Astrocyte (in vitro differentiated cells and primary cell): ENCODE measurements at regions not wholly inside any gene's neighbourhood (a gene's known extent, or its start where the extent isn't known, plus 50 kb on each side); places are given as distances from the start of the nearest gene placed in this dataset.

Experiments used
- DNase-seq: peaks from one replicate; pipeline ENCODE4 v3.0.0-alpha.2; 2010; ENCODE audit warnings: low read depth
- FAIRE-seq: peaks from 2 replicates; lab custom pipeline; 2011; peaks lifted over from hg19 to GRCh38; lab: Jason Lieb, UNC
- H2AFZ ChIP-seq: 2 replicates; pipeline ENCODE4 v1.6.0; 2012; ENCODE audit warnings: low read depth, low read length, inconsistent platforms
- H3K27ac ChIP-seq: 2 replicates; pipeline ENCODE4 v1.5.1; 2011; ENCODE audit warnings: low read depth, low read length, inconsistent platforms
- H3K27me3 ChIP-seq: 2 replicates; pipeline ENCODE4 v1.6.0; 2011; ENCODE audit warnings: low read length, inconsistent platforms; ENCODE audit not compliant: insufficient read depth
- H3K36me3 ChIP-seq: 2 replicates; pipeline ENCODE4 v1.5.1; 2011; ENCODE audit warnings: low read length, inconsistent platforms; ENCODE audit not compliant: insufficient read depth
- H3K4me1 ChIP-seq: 2 replicates; pipeline ENCODE4 v1.5.1; 2011; ENCODE audit warnings: low read length, inconsistent platforms; ENCODE audit not compliant: insufficient read depth
- H3K4me2 ChIP-seq: 2 replicates; pipeline ENCODE4 v1.6.0; 2012; ENCODE audit warnings: low read length, inconsistent platforms
- H3K4me3 ChIP-seq: 2 replicates; pipeline ENCODE4 v1.5.1; 2011; ENCODE audit warnings: low read depth, mild to moderate bottlenecking, low read length, inconsistent platforms; ENCODE audit not compliant: insufficient read depth
- H3K79me2 ChIP-seq: 2 replicates; pipeline ENCODE4 v1.6.0; 2012; ENCODE audit warnings: mild to moderate bottlenecking, low read length, inconsistent platforms; ENCODE audit not compliant: insufficient read depth
- H3K9ac ChIP-seq: 2 replicates; pipeline ENCODE4 v1.6.0; 2012; ENCODE audit warnings: mild to moderate bottlenecking, low read length, inconsistent platforms
- H3K9me3 ChIP-seq: 2 replicates; pipeline ENCODE4 v1.5.1; 2012; ENCODE audit warnings: low read depth, mild to moderate bottlenecking, low read length, inconsistent platforms; ENCODE audit not compliant: insufficient read depth
- H4K20me1 ChIP-seq: 2 replicates; pipeline ENCODE4 v1.6.0; 2012; ENCODE audit warnings: low read length, inconsistent platforms; ENCODE audit not compliant: insufficient read depth
- H3K27ac Mint-ChIP-seq: one replicate; pipeline ENCODE4 v1.8.0; 2021; ENCODE audit warnings: mild to moderate bottlenecking, mixed read lengths; ENCODE audit not compliant: unreplicated experiment
- H3K27me3 Mint-ChIP-seq: one replicate; pipeline ENCODE4 v1.8.0; 2021; ENCODE audit warnings: low read depth, mixed read lengths; ENCODE audit not compliant: unreplicated experiment
- H3K36me3 Mint-ChIP-seq: one replicate; pipeline ENCODE4 v1.8.0; 2021; ENCODE audit warnings: low read depth, mixed read lengths; ENCODE audit not compliant: unreplicated experiment
- H3K4me1 Mint-ChIP-seq: one replicate; pipeline ENCODE4 v1.8.0; 2021; ENCODE audit warnings: low read depth, mixed read lengths; ENCODE audit not compliant: unreplicated experiment
- H3K4me3 Mint-ChIP-seq: one replicate; pipeline ENCODE4 v1.8.0; 2021; ENCODE audit warnings: mild to moderate bottlenecking, moderate library complexity, mixed read lengths; ENCODE audit not compliant: unreplicated experiment
- H3K9me3 Mint-ChIP-seq: one replicate; pipeline ENCODE4 v1.8.0; 2021; ENCODE audit warnings: mild to moderate bottlenecking, mixed read lengths; ENCODE audit not compliant: unreplicated experiment
- CTCF ChIP-seq: IDR thresholded peaks from 2 replicates; pipeline ENCODE4 v1.5.1; 2011; ENCODE audit warnings: low read depth, mild to moderate bottlenecking, inconsistent platforms, low read length, moderate library complexity; ENCODE audit not compliant: insufficient read depth
- EZH2 ChIP-seq: IDR thresholded peaks from 2 replicates; pipeline ENCODE4 v1.6.1; 2012; ENCODE audit warnings: mild to moderate bottlenecking, low read length, inconsistent platforms; ENCODE audit not compliant: insufficient read depth

- H3K79me2 ChIP-seq, result no peaks in the 10 kb centered on the region
- peaks cover 13% of the 10 kb centered on the region for H3K4me1 Mint-ChIP-seq
- no peaks in the 10 kb centered on the region for H3K36me3 ChIP-seq
- H3K27ac Mint-ChIP-seq, result peak overlapping the region; percentile 78
- H3K4me3 ChIP-seq, result no peak overlapping the region
- H3K27me3 ChIP-seq, result no peaks in the 10 kb centered on the region
- no peak overlapping the region for H3K4me2 ChIP-seq
- H3K4me1 ChIP-seq, result no peaks in the 10 kb centered on the region
- FAIRE-seq, result no peak
- no peak overlapping the region for H3K27ac ChIP-seq
- H3K9me3 Mint-ChIP-seq, result peaks cover 1% of the 10 kb centered on the region
- DNase-seq, result no peak
- no peak for TF ChIP-seq EZH2
- TF ChIP-seq CTCF, result no peak
- no peak overlapping the region for H3K9ac ChIP-seq
- H3K9me3 ChIP-seq, result no peaks in the 10 kb centered on the region
- no peaks in the 10 kb centered on the region for H3K36me3 Mint-ChIP-seq
- no peaks in the 10 kb centered on the region for H3K27me3 Mint-ChIP-seq
- H2AFZ ChIP-seq, result no peak overlapping the region
- no peaks in the 10 kb centered on the region for H4K20me1 ChIP-seq
- no peak overlapping the region for H3K4me3 Mint-ChIP-seq
Measured at GRCh38 chr4:56732301-56732700, 51.2 kb upstream of the HOPX start.

GRCh38 chr4:56731857-56732256, 50.8 kb upstream of the HOPX start:
- Mint-ChIP-seq H3K27ac (peak overlapping the region; percentile 78), H3K4me1 (peaks cover 13% of the 10 kb centered on the region), H3K4me3 (no peak overlapping the region), H3K27me3 (no peaks in the 10 kb centered on the region), H3K9me3 (no peaks in the 10 kb centered on the region), H3K36me3 (no peaks in the 10 kb centered on the region)
- no peak for DNase-seq
- FAIRE-seq, result no peak
- no peaks in the 10 kb centered on the region for H3K9me3 ChIP-seq
- no peak overlapping the region for H3K27ac ChIP-seq
- no peak overlapping the region for H3K4me3 ChIP-seq
- H3K9ac ChIP-seq, result no peak overlapping the region
- H4K20me1 ChIP-seq, result no peaks in the 10 kb centered on the region
- no peak overlapping the region for H2AFZ ChIP-seq
- no peak overlapping the region for H3K4me2 ChIP-seq
- H3K79me2 ChIP-seq, result no peaks in the 10 kb centered on the region
- TF ChIP-seq CTCF, result no peak
- TF ChIP-seq EZH2, result no peak
- no peaks in the 10 kb centered on the region for H3K4me1 ChIP-seq
- no peaks in the 10 kb centered on the region for H3K36me3 ChIP-seq
- no peaks in the 10 kb centered on the region for H3K27me3 ChIP-seq
